Mesenchymal stem cell (in vitro differentiated cells and primary cell): ENCODE measurements at regions not wholly inside any gene's neighbourhood (a gene's known extent, or its start where the extent isn't known, plus 50 kb on each side); places are given as distances from the start of the nearest gene placed in this dataset.

Source experiments
- DNase-seq: peaks from one replicate; pipeline ENCODE4 v3.0.0-alpha.2; 2013
- H2AFZ ChIP-seq: one replicate; pipeline ENCODE4 v1.6.1; 2013; ENCODE audit warnings: low read depth, mild to moderate bottlenecking, control low read depth, inconsistent platforms, low read length, moderate library complexity
- H2AK5ac ChIP-seq: 2 replicates; pipeline ENCODE4 v1.6.1; 2013; ENCODE audit warnings: low read length, moderate library complexity, mild to moderate bottlenecking, inconsistent platforms; ENCODE audit not compliant: severe bottlenecking
- H2BK120ac ChIP-seq: one replicate; pipeline ENCODE4 v1.6.1; 2013; ENCODE audit warnings: low read depth, mild to moderate bottlenecking, inconsistent platforms, low read length, moderate library complexity
- H2BK12ac ChIP-seq, 2 experiments: one replicate each; pipeline ENCODE4 v1.6.1; 2013; ENCODE audit warnings: inconsistent platforms in 2 of 2, low read length in 2 of 2, mild to moderate bottlenecking in 2 of 2, moderate library complexity in 2 of 2, control low read depth in 1 of 2
- H2BK15ac ChIP-seq: one replicate; pipeline ENCODE4 v1.6.1; 2013; ENCODE audit warnings: mild to moderate bottlenecking, low read depth, inconsistent platforms; ENCODE audit not compliant: poor library complexity, severe bottlenecking
- H2BK5ac ChIP-seq: 2 replicates; pipeline ENCODE4 v1.6.1; 2013; ENCODE audit warnings: low read depth, mild to moderate bottlenecking, low read length, control low read depth, inconsistent platforms; ENCODE audit not compliant: poor library complexity, severe bottlenecking
- H3K14ac ChIP-seq, 2 experiments: one replicate each; pipeline ENCODE4 v1.6.1; 2013; ENCODE audit warnings: inconsistent platforms in 2 of 2, low read length in 2 of 2, control low read depth in 1 of 2, mild to moderate bottlenecking in 1 of 2, moderate library complexity in 1 of 2
- H3K18ac ChIP-seq, 2 experiments: one replicate each; pipeline ENCODE4 v1.6.1; 2013; ENCODE audit warnings: inconsistent platforms in 2 of 2, low read length in 2 of 2, control low read depth in 1 of 2, low read depth in 1 of 2, mild to moderate bottlenecking in 1 of 2
- H3K23ac ChIP-seq, 2 experiments: one replicate each; pipeline ENCODE4 v1.6.1; 2013; ENCODE audit warnings: inconsistent platforms in 2 of 2, low read length in 2 of 2, mild to moderate bottlenecking in 2 of 2, moderate library complexity in 2 of 2, control low read depth in 1 of 2
- H3K27ac ChIP-seq: 2 replicates; pipeline ENCODE4 v1.5.1; 2013; ENCODE audit warnings: mild to moderate bottlenecking, moderate library complexity, low read length, control low read depth, inconsistent platforms; ENCODE audit not compliant: poor library complexity, severe bottlenecking
- H3K27me3 ChIP-seq, 2 experiments: 2 replicates each; pipeline versions ENCODE4 v1.6.1 to v1.7.0; 2013; ENCODE audit warnings: low read length in 2 of 2, mild to moderate bottlenecking in 2 of 2, moderate library complexity in 2 of 2, control low read depth in 1 of 2, inconsistent platforms in 1 of 2; ENCODE audit not compliant: control insufficient read depth in 1 of 2, insufficient read depth in 1 of 2
- H3K36me3 ChIP-seq, 2 experiments: 2 replicates each; pipeline versions ENCODE4 v1.6.1 to v1.7.0; 2013; ENCODE audit warnings: low read length in 2 of 2, control low read depth in 1 of 2, inconsistent platforms in 1 of 2, low read depth in 1 of 2, mild to moderate bottlenecking in 1 of 2; ENCODE audit not compliant: insufficient read depth in 2 of 2, control insufficient read depth in 1 of 2
- H3K4ac ChIP-seq, 2 experiments: one replicate each; pipeline ENCODE4 v1.6.1; 2013; ENCODE audit warnings: inconsistent platforms in 2 of 2, low read length in 2 of 2, mild to moderate bottlenecking in 2 of 2, moderate library complexity in 2 of 2, control low read depth in 1 of 2, low read depth in 1 of 2
- H3K4me1 ChIP-seq: 2 replicates; pipeline ENCODE4 v1.6.1; 2013; ENCODE audit warnings: low read depth, low read length, control low read depth; ENCODE audit not compliant: control insufficient read depth, insufficient read depth
- H3K4me2 ChIP-seq: 2 replicates; pipeline ENCODE4 v1.6.1; 2013; ENCODE audit warnings: low read length, mild to moderate bottlenecking, inconsistent platforms; ENCODE audit not compliant: poor library complexity, severe bottlenecking
- H3K4me3 ChIP-seq, 2 experiments: 2 replicates each; pipeline versions ENCODE4 v1.5.1 to v1.7.0; 2013; ENCODE audit warnings: low read length in 2 of 2, mild to moderate bottlenecking in 2 of 2, control low read depth in 1 of 2, low read depth in 1 of 2; ENCODE audit not compliant: insufficient read depth in 1 of 2
- H3K79me1 ChIP-seq: replicated peaks from 2 replicates; pipeline ENCODE4 v1.6.1; 2013; ENCODE audit warnings: mild to moderate bottlenecking, control low read depth, low read length, inconsistent platforms; ENCODE audit not compliant: poor library complexity, severe bottlenecking
- H3K9ac ChIP-seq: 2 replicates; pipeline ENCODE4 v1.7.0; 2013; ENCODE audit warnings: mild to moderate bottlenecking, low read length, moderate library complexity
- H3K9me3 ChIP-seq: 2 replicates; pipeline ENCODE4 v1.7.0; 2013; ENCODE audit warnings: mild to moderate bottlenecking, low read length; ENCODE audit not compliant: control insufficient read depth
- H4K8ac ChIP-seq: one replicate; pipeline ENCODE4 v1.6.1; 2013; ENCODE audit warnings: inconsistent platforms, mild to moderate bottlenecking, low read length, moderate library complexity
- H4K91ac ChIP-seq: one replicate; pipeline ENCODE4 v1.6.1; 2013; ENCODE audit warnings: mild to moderate bottlenecking, low read length, inconsistent platforms
- WGBS: methylation state at CpG from one replicate; pipeline ENCODE4 v1.1.7; 2013; ENCODE audit warnings: mixed read lengths; 5-methylcytosine and 5-hydroxymethylcytosine counted together

- Histone ChIP-seq H3K14ac (no peak overlapping the region), H2BK12ac (no peak overlapping the region), H2BK5ac (no peak overlapping the region), H4K8ac (no peak overlapping the region), H3K27ac (no peak overlapping the region), H3K23ac (no peak overlapping the region), H4K91ac (no peak overlapping the region), H3K4me2 (no peak overlapping the region), H3K79me1 (no peaks in the 10 kb centered on the region), H2AFZ (no peak overlapping the region), H3K9ac (no peak overlapping the region), H3K4me3 (no peak overlapping the region), H3K4ac (no peak overlapping the region), H2BK15ac (no peak overlapping the region), H3K9me3 (no peaks in the 10 kb centered on the region), H3K36me3 (no peaks in the 10 kb centered on the region), H3K4me1 (no peaks in the 10 kb centered on the region), H3K27me3 (peaks cover 0 to 17% of the 10 kb centered on the region in 2 experiments), H2BK120ac (no peak overlapping the region), H3K18ac (no peak overlapping the region), H2AK5ac (no peak overlapping the region)
- DNase-seq = no peak
- 73% methylated on average over 7 of the region's 7 CpGs for WGBS
Observed at GRCh38 chr19:29397748-29398147, 128.0 kb upstream of the VSTM2B start.

GRCh38 chr19:29399804-29400203 is 126.0 kb upstream of the VSTM2B start:
- no peak overlapping the region for H3K14ac ChIP-seq
- no peaks in the 10 kb centered on the region for H3K36me3 ChIP-seq
- H2BK12ac ChIP-seq = no peak overlapping the region
- H4K91ac ChIP-seq = no peak overlapping the region
- H3K79me1 ChIP-seq = no peaks in the 10 kb centered on the region
- no peak overlapping the region for H2BK5ac ChIP-seq
- no peak overlapping the region for H4K8ac ChIP-seq
- H3K4ac ChIP-seq = no peak overlapping the region
- H2BK15ac ChIP-seq = no peak overlapping the region
- H2AFZ ChIP-seq = no peak overlapping the region
- H3K9ac ChIP-seq = no peak overlapping the region
- no peak for DNase-seq
- H3K4me1 ChIP-seq = no peaks in the 10 kb centered on the region
- H2BK120ac ChIP-seq = no peak overlapping the region
- no peaks in the 10 kb centered on the region for H3K9me3 ChIP-seq
- no peak overlapping the region for H3K27ac ChIP-seq
- WGBS = 58% methylated on average over 8 of the region's 8 CpGs
- no peak overlapping the region for H3K23ac ChIP-seq
- no peak overlapping the region for H3K4me3 ChIP-seq
- no peak overlapping the region for H3K18ac ChIP-seq
- no peak overlapping the region for H2AK5ac ChIP-seq
- H3K27me3 ChIP-seq = peaks cover 0 to 23% of the 10 kb centered on the region in 2 experiments
- H3K4me2 ChIP-seq = no peak overlapping the region

- H3K4me2 ChIP-seq = no peak overlapping the region
- H4K8ac ChIP-seq = no peak overlapping the region
- H3K18ac ChIP-seq = no peak overlapping the region
- no peaks in the 10 kb centered on the region for H3K4me1 ChIP-seq
- H4K91ac ChIP-seq = no peak overlapping the region
- no peak overlapping the region for H3K9ac ChIP-seq
- no peak overlapping the region for H2BK120ac ChIP-seq
- H2AK5ac ChIP-seq = no peak overlapping the region
- peaks cover 0 to 26% of the 10 kb centered on the region in 2 experiments for H3K27me3 ChIP-seq
- H2BK12ac ChIP-seq = no peak overlapping the region
- no peak overlapping the region for H2BK5ac ChIP-seq
- DNase-seq = no peak
- H3K4ac ChIP-seq = no peak overlapping the region
- no peak overlapping the region for H2BK15ac ChIP-seq
- no peak overlapping the region for H2AFZ ChIP-seq
- H3K23ac ChIP-seq = no peak overlapping the region
- no peaks in the 10 kb centered on the region for H3K9me3 ChIP-seq
- H3K79me1 ChIP-seq = no peaks in the 10 kb centered on the region
- no peak overlapping the region for H3K4me3 ChIP-seq
- H3K14ac ChIP-seq = no peak overlapping the region
- no peak overlapping the region for H3K27ac ChIP-seq
- WGBS = 78% methylated on average over 21 of the region's 23 CpGs
- no peaks in the 10 kb centered on the region for H3K36me3 ChIP-seq
Observed at GRCh38 chr19:29400917-29401711, 124.7 kb upstream of the VSTM2B start.

- Histone ChIP-seq H4K91ac (no peak overlapping the region), H3K27me3 (peaks cover 0 to 26% of the 10 kb centered on the region in 2 experiments), H2BK120ac (no peak overlapping the region), H3K79me1 (no peaks in the 10 kb centered on the region), H3K9me3 (no peaks in the 10 kb centered on the region), H3K4ac (no peak overlapping the region), H3K4me2 (no peak overlapping the region), H3K9ac (no peak overlapping the region), H3K27ac (no peak overlapping the region), H3K4me1 (no peaks in the 10 kb centered on the region), H2BK15ac (no peak overlapping the region), H3K18ac (no peak overlapping the region), H2BK12ac (no peak overlapping the region), H2BK5ac (no peak overlapping the region), H3K36me3 (no peaks in the 10 kb centered on the region), H2AK5ac (no peak overlapping the region), H3K14ac (no peak overlapping the region), H3K4me3 (no peak overlapping the region), H2AFZ (no peak overlapping the region), H3K23ac (no peak overlapping the region), H4K8ac (no peak overlapping the region)
- 79% methylated on average over 11 of the region's 14 CpGs for WGBS
- no peak for DNase-seq
Observed at GRCh38 chr19:29401712-29402421, 123.9 kb upstream of the VSTM2B start.
